ENCODE measurements at regions not wholly inside any gene's neighbourhood (a gene's known extent, or its start where the extent isn't known, plus 50 kb on each side); places are given as distances from the start of the nearest gene placed in this dataset.

DNA sequence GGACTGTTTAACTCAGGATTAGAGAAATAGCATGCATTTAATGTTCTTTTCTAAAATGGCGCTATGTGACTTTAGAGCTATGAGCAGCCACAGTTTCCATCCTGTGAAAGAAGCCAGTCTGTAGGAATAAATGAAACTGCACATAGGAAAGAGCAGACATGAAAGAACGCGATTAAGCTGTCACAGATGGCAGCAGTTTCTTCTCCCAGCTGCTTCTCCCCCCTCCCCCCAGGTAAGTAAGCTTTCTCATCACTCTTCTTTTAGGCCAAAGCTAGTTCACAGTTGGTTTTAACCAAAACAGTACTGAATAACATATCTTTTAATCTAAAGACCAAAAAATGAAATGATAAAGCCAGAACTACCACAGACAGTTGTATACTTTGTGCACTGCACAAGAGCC is 266.4 kb downstream of the KCNA4 start:
- TF ChIP-seq, protein P1, sequence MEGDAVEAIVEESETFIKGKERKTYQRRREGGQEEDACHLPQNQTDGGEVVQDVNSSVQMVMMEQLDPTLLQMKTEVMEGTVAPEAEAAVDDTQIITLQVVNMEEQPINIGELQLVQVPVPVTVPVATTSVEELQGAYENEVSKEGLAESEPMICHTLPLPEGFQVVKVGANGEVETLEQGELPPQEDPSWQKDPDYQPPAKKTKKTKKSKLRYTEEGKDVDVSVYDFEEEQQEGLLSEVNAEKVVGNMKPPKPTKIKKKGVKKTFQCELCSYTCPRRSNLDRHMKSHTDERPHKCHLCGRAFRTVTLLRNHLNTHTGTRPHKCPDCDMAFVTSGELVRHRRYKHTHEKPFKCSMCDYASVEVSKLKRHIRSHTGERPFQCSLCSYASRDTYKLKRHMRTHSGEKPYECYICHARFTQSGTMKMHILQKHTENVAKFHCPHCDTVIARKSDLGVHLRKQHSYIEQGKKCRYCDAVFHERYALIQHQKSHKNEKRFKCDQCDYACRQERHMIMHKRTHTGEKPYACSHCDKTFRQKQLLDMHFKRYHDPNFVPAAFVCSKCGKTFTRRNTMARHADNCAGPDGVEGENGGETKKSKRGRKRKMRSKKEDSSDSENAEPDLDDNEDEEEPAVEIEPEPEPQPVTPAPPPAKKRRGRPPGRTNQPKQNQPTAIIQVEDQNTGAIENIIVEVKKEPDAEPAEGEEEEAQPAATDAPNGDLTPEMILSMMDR (IDR thresholded peaks at IDR 0.05; ENCODE audit: low read depth, low read length, poor library complexity, severe bottlenecking), result no peak
- TF ChIP-seq EZH2phosphoT487 (IDR thresholded peaks at IDR 0.05; ENCODE audit: borderline replicate concordance, low read length), result no peak

Measured in DOHH2 (cell line).